PC-3 (cell line): ENCODE measurements at regions not wholly inside any gene's neighbourhood (a gene's known extent, or its start where the extent isn't known, plus 50 kb on each side); places are given as distances from the start of the nearest gene placed in this dataset.

Experiments
- CTCF ChIP-seq: fragments of 300-600 bp; sonication (generic); conservative IDR thresholded peaks from 2 replicates; pipeline ENCODE4 v1.5.1; 2017; ENCODE audit warnings: antibody characterized with exemption, low read depth, mild to moderate bottlenecking, low read length
- EZH2 ChIP-seq: fragments of 300-600 bp; sonication (generic); IDR thresholded peaks from one replicate; pipeline ENCODE4 v1.6.1; 2017; ENCODE audit warnings: antibody characterized with exemption, mild to moderate bottlenecking, low read length; ENCODE audit not compliant: unreplicated experiment
- EZH2phosphoT487 ChIP-seq: fragments of 300-600 bp; sonication (generic); IDR thresholded peaks from 2 replicates; pipeline ENCODE4 v1.6.1; 2018; ENCODE audit warnings: mild to moderate bottlenecking, antibody characterized with exemption, low read length, borderline replicate concordance

GRCh38 chr1:25040122-25040685, 110.1 kb upstream of the RUNX3 start:
- TF ChIP-seq CTCF (no peak), EZH2 (no peak), EZH2phosphoT487 (no peak)
